IMR-90 (cell line): ENCODE measurements at regions not wholly inside any gene's neighbourhood (a gene's known extent, or its start where the extent isn't known, plus 50 kb on each side); places are given as distances from the start of the nearest gene placed in this dataset.

Experiments used
- ATAC-seq: fragments of 200-7000 bp; cut with Tn5 transposase; 2 replicates; pipeline ENCODE4 v1.9.1; 2020; ENCODE audit warnings: low read depth, mild to moderate bottlenecking, moderate library complexity
- BruUV-seq: library from RNA; stranded (reverse); fragments of 400-500 nt; replicated peaks from 2 replicates; lab custom pipeline; 2021; lab: Mats Ljungman, UMichigan
- CTCF ChIA-PET: fragments of 300-600 bp; formaldehyde crosslinking; extraction: SDS; loops from one replicate; lab custom pipeline; 2021; ENCODE audit warnings: antibody characterized with exemption; lab: Yijun Ruan, JAX
- POLR2A ChIA-PET: fragments of 300-600 bp; sonication (Branson Sonifier 250); formaldehyde crosslinking; loops from one replicate; lab custom pipeline; 2022; ENCODE audit warnings: antibody characterized with exemption; ENCODE audit not compliant: unreplicated experiment; lab: Charles Lee
- DNase-seq: peaks from one replicate; pipeline ENCODE4 v3.0.0; 2013
- H2AFZ ChIP-seq: replicated peaks from 2 replicates; pipeline ENCODE3; 2013; ENCODE audit warnings: low read length, mild to moderate bottlenecking; ENCODE audit not compliant: poor library complexity
- H2AK5ac ChIP-seq: 2 replicates; pipeline ENCODE4 v1.6.1; 2013; ENCODE audit warnings: low read depth, low read length, inconsistent platforms
- H2AK9ac ChIP-seq: replicated peaks from 2 replicates; pipeline ENCODE3; 2013; ENCODE audit warnings: mild to moderate bottlenecking, low read depth, low read length, moderate library complexity; ENCODE audit not compliant: poor library complexity
- H2BK120ac ChIP-seq: 2 replicates; pipeline ENCODE4 v1.6.1; 2013; ENCODE audit warnings: low read depth, low read length, inconsistent platforms
- H2BK15ac ChIP-seq: 3 replicates; pipeline ENCODE4 v1.6.1; 2013; ENCODE audit warnings: low read depth, low read length, inconsistent platforms
- H2BK20ac ChIP-seq: 2 replicates; pipeline ENCODE4 v1.6.1; 2013; ENCODE audit warnings: low read depth, mild to moderate bottlenecking, inconsistent platforms, low read length, moderate library complexity
- H2BK5ac ChIP-seq: 2 replicates; pipeline ENCODE4 v1.6.1; 2013; ENCODE audit warnings: mild to moderate bottlenecking, low read depth, low read length, inconsistent platforms; ENCODE audit not compliant: poor library complexity, severe bottlenecking
- H3K14ac ChIP-seq: replicated peaks from 2 replicates; pipeline ENCODE4 v1.6.1; 2013; ENCODE audit warnings: low read depth, low read length, inconsistent platforms
- H3K18ac ChIP-seq: 2 replicates; pipeline ENCODE4 v1.6.1; 2013; ENCODE audit warnings: low read depth, low read length, control low read depth
- H3K23ac ChIP-seq: 2 replicates; pipeline ENCODE4 v1.6.1; 2013; ENCODE audit warnings: low read depth, low read length, inconsistent platforms
- H3K27ac ChIP-seq: 2 replicates; pipeline ENCODE4 v1.5.1; 2013; ENCODE audit warnings: mild to moderate bottlenecking, control low read depth, low read length; ENCODE audit not compliant: insufficient read depth
- H3K27me3 ChIP-seq: 2 replicates; pipeline ENCODE4 v1.6.1; 2013; ENCODE audit warnings: low read length; ENCODE audit not compliant: control insufficient read depth, insufficient read depth
- H3K36me3 ChIP-seq: 2 replicates; pipeline ENCODE4 v1.6.1; 2013; ENCODE audit warnings: low read length, mixed read lengths; ENCODE audit not compliant: control insufficient read depth, insufficient read depth
- H3K4ac ChIP-seq: 2 replicates; pipeline ENCODE4 v1.6.1; 2013; ENCODE audit warnings: low read depth, low read length, inconsistent platforms
- H3K4me1 ChIP-seq: 2 replicates; pipeline ENCODE4 v1.6.1; 2013; ENCODE audit warnings: low read length, mixed read lengths; ENCODE audit not compliant: control insufficient read depth, insufficient read depth
- H3K4me2 ChIP-seq: 2 replicates; pipeline ENCODE4 v1.6.1; 2013; ENCODE audit warnings: low read depth, mild to moderate bottlenecking, control low read depth, low read length, moderate library complexity
- H3K4me3 ChIP-seq: 2 replicates; pipeline ENCODE4 v1.5.1; 2013; ENCODE audit warnings: low read depth, mild to moderate bottlenecking, control low read depth, low read length, moderate library complexity; ENCODE audit not compliant: insufficient read depth
- H3K56ac ChIP-seq: 2 replicates; pipeline ENCODE4 v1.6.1; 2013; ENCODE audit warnings: low read length, inconsistent platforms; ENCODE audit not compliant: insufficient read depth; ENCODE audit errors: extremely low read depth
- H3K79me1 ChIP-seq, 2 experiments: 2 replicates each; pipeline ENCODE4 v1.6.1; 2013; ENCODE audit warnings: low read length in 2 of 2, inconsistent platforms in 1 of 2, low read depth in 1 of 2
- H3K9ac ChIP-seq: 2 replicates; pipeline ENCODE4 v1.6.1; 2013; ENCODE audit warnings: low read depth, low read length, control low read depth
- H3K9me1 ChIP-seq: 2 replicates; pipeline ENCODE4 v1.6.1; 2013; ENCODE audit warnings: low read length, inconsistent platforms; ENCODE audit not compliant: insufficient read depth
- H3K9me3 ChIP-seq: 2 replicates; pipeline ENCODE4 v1.6.1; 2013; ENCODE audit warnings: low read length; ENCODE audit not compliant: control insufficient read depth, insufficient read depth
- H4K20me1 ChIP-seq: 2 replicates; pipeline ENCODE4 v1.6.1; 2013; ENCODE audit warnings: low read length, inconsistent platforms; ENCODE audit not compliant: insufficient read depth
- H4K5ac ChIP-seq: 2 replicates; pipeline ENCODE4 v1.6.1; 2013; ENCODE audit warnings: mild to moderate bottlenecking, low read depth, low read length, control low read depth
- H4K8ac ChIP-seq, 2 experiments: 2 replicates each; pipeline ENCODE4 v1.6.1; 2013; ENCODE audit warnings: low read depth in 2 of 2, low read length in 2 of 2, control low read depth in 1 of 2, inconsistent platforms in 1 of 2
- H4K91ac ChIP-seq: 2 replicates; pipeline ENCODE4 v1.6.1; 2013; ENCODE audit warnings: low read depth, low read length, inconsistent platforms; ENCODE audit not compliant: insufficient read depth
- CEBPB ChIP-seq: IDR thresholded peaks from 2 replicates; pipeline ENCODE4 v1.6.1; 2012; ENCODE audit warnings: low read depth, low read length, improper control_type of control experiment
- CHD1 ChIP-seq: IDR thresholded peaks from 2 replicates; pipeline ENCODE4 v1.6.1; 2012; ENCODE audit warnings: low read depth, low read length, improper control_type of control experiment
- ELK1 ChIP-seq: fragments of 150-350 bp; IDR thresholded peaks from 2 replicates; pipeline ENCODE4 v1.6.1; 2016; ENCODE audit warnings: low read depth, mild to moderate bottlenecking, low read length, moderate library complexity, borderline replicate concordance
- NFE2L2 ChIP-seq: fragments of 150-350 bp; IDR thresholded peaks from 2 replicates; pipeline ENCODE4 v1.6.1; 2016; ENCODE audit warnings: low read depth, mild to moderate bottlenecking, low read length
- SMC3 ChIP-seq: fragments of 150-350 bp; IDR thresholded peaks from 2 replicates; pipeline ENCODE4 v1.6.1; 2016; ENCODE audit warnings: low read depth, mild to moderate bottlenecking, antibody characterized with exemption, low read length, moderate library complexity
- WGBS, 2 experiments: methylation state at CpG; one replicate each; pipeline versions ENCODE4 v1.1.5 to v1.1.7; 2013; ENCODE audit warnings: missing lambda C conversion rate in 2 of 2; ENCODE audit not compliant: insufficient read length in 1 of 2; ENCODE audit errors: extremely low coverage in 2 of 2; 5-methylcytosine and 5-hydroxymethylcytosine counted together
- dilution Hi-C: fragments of 300-500 bp; cut with HindIII; formaldehyde crosslinking; loops from one replicate; pipeline ENCODE4 v1.14.3; 2018; ENCODE audit warnings: low sequenced_read_pairs; ENCODE audit not compliant: unreplicated experiment
- in situ Hi-C: fragments of 300-500 bp; cut with MboI; formaldehyde crosslinking; loops from 3 replicates; pipeline ENCODE4 v1.14.3; 2019; ENCODE audit warnings: low sequenced_read_pairs, inconsistent platforms, mixed read lengths
- intact Hi-C: fragments of 100-400 bp; cut with micrococcal nuclease; formaldehyde crosslinking; loops from 2 replicates; pipeline ENCODE4 v1.10.0; 2022

- Histone ChIP-seq H3K14ac (no peak overlapping the region), H3K18ac (no peak overlapping the region), H3K4me3 (no peak overlapping the region), H3K27me3 (peaks cover 2% of the 10 kb centered on the region; the same call in 1 of the 2 replicates), H3K23ac (no peak overlapping the region), H2BK120ac (no peak overlapping the region), H3K27ac (no peak overlapping the region), H3K4ac (no peak overlapping the region), H2AK9ac (no peak overlapping the region), H3K9ac (no peak overlapping the region), H3K4me1 (no peaks in the 10 kb centered on the region), H4K8ac (no peak overlapping the region), H3K9me3 (peaks cover 4% of the 10 kb centered on the region), H4K5ac (no peak overlapping the region), H3K79me1 (no peaks in the 10 kb centered on the region), H2BK15ac (no peak overlapping the region), H3K4me2 (no peak overlapping the region), H2BK20ac (no peak overlapping the region), H2BK5ac (no peak overlapping the region), H3K36me3 (no peaks in the 10 kb centered on the region), H3K56ac (no peak overlapping the region), H2AFZ (no peak overlapping the region), H2AK5ac (no peak overlapping the region), H3K9me1 (no peaks in the 10 kb centered on the region), H4K91ac (no peak overlapping the region), H4K20me1 (no peaks in the 10 kb centered on the region)
- DNase-seq (no peak), ATAC-seq (no peak)
- POLR2A ChIA-PET: no interaction called here
- TF ChIP-seq SMC3: no peak
- TF ChIP-seq NFE2L2: no peak
- no peak for TF ChIP-seq ELK1
- no peak for TF ChIP-seq CHD1
- no peak for TF ChIP-seq CEBPB
- intact Hi-C loops (no loop called here), dilution Hi-C loops (no loop called here), in situ Hi-C loops (no loop called here)
- WGBS, 2 experiments: no CpG with 5 or more reads among the region's 3 CpGs
- BruUV-seq: no TSS peak
- CTCF ChIA-PET: no interaction called here
Observed at GRCh38 chr1:56263908-56264307, 315.5 kb downstream of the PLPP3 start.
